ENCODE measurements at regions not wholly inside any gene's neighbourhood (a gene's known extent, or its start where the extent isn't known, plus 50 kb on each side); places are given as distances from the start of the nearest gene placed in this dataset.

- no peak for TF ChIP-seq CTCF (IDR thresholded peaks at IDR 0.05)
- intact Hi-C loops (cut with DNase I) = no loop called here
- Histone ChIP-seq H3K9ac (ENCODE audit: low read depth in 2 of 2, low read length in 2 of 2) (no peak overlapping the region), H3K4me1 (no peaks in the 10 kb centered on the region), H3K27ac (no peak overlapping the region), H3K4me3 (no peak overlapping the region), H3K9me3 (no peaks in the 10 kb centered on the region), H3K36me3 (no peaks in the 10 kb centered on the region), H3K27me3 (no peaks in the 10 kb centered on the region)
- DNase-seq = no peak
Measured at GRCh38 chr10:43753397-43754061, 104.8 kb upstream of the ZNF32 start.

- Histone ChIP-seq H3K27ac (no peak overlapping the region), H3K9me3 (no peaks in the 10 kb centered on the region), H3K4me3 (no peak overlapping the region), H3K4me1 (no peaks in the 10 kb centered on the region), H3K27me3 (no peaks in the 10 kb centered on the region), H3K36me3 (no peaks in the 10 kb centered on the region), H3K9ac (ENCODE audit: low read depth in 2 of 2, low read length in 2 of 2) (no peak overlapping the region)
- TF ChIP-seq CTCF (IDR thresholded peaks at IDR 0.05) = no peak
- no peak for DNase-seq
- intact Hi-C loops (cut with DNase I) = no loop called here
Measured at GRCh38 chr10:43752682-43753081, 104.0 kb upstream of the ZNF32 start.

GRCh38 chr10:43751646-43752045 lies 103.0 kb upstream of the ZNF32 start:
- no peak for TF ChIP-seq CTCF (IDR thresholded peaks at IDR 0.05)
- DNase-seq = no peak
- Histone ChIP-seq H3K36me3 (no peaks in the 10 kb centered on the region), H3K4me1 (no peaks in the 10 kb centered on the region), H3K27ac (no peak overlapping the region), H3K9ac (ENCODE audit: low read depth in 2 of 2, low read length in 2 of 2) (no peak overlapping the region), H3K4me3 (no peak overlapping the region), H3K27me3 (no peaks in the 10 kb centered on the region), H3K9me3 (no peaks in the 10 kb centered on the region)
- intact Hi-C loops (cut with DNase I) = no loop called here

GRCh38 chr10:43749940-43750552 lies 101.4 kb upstream of the ZNF32 start:
- Histone ChIP-seq H3K27me3 (no peaks in the 10 kb centered on the region), H3K4me3 (no peak overlapping the region), H3K9me3 (no peaks in the 10 kb centered on the region), H3K9ac (ENCODE audit: low read depth in 2 of 2, low read length in 2 of 2) (no peak overlapping the region), H3K4me1 (no peaks in the 10 kb centered on the region), H3K27ac (no peak overlapping the region), H3K36me3 (no peaks in the 10 kb centered on the region)
- DNase-seq = no peak
- TF ChIP-seq CTCF (IDR thresholded peaks at IDR 0.05) = no peak
- intact Hi-C loops (cut with DNase I) = no loop called here

GRCh38 chr10:43749145-43749576 lies 100.5 kb upstream of the ZNF32 start:
- no peak for TF ChIP-seq CTCF (IDR thresholded peaks at IDR 0.05)
- intact Hi-C loops (cut with DNase I) = no loop called here
- no peak for DNase-seq
- H3K4me3 ChIP-seq = no peak overlapping the region
- H3K9me3 ChIP-seq = no peaks in the 10 kb centered on the region
- no peak overlapping the region for H3K9ac ChIP-seq (ENCODE audit: low read depth in 2 of 2, low read length in 2 of 2)
- H3K27me3 ChIP-seq = no peaks in the 10 kb centered on the region
- no peak overlapping the region for H3K27ac ChIP-seq
- H3K4me1 ChIP-seq = no peaks in the 10 kb centered on the region
- no peaks in the 10 kb centered on the region for H3K36me3 ChIP-seq
